Posterior cingulate gyrus (tissue), 11 donors: ENCODE measurements at regions not wholly inside any gene's neighbourhood (a gene's known extent, or its start where the extent isn't known, plus 50 kb on each side); places are given as distances from the start of the nearest gene placed in this dataset.

Experiments used
- DNase-seq, 10 donors: peaks; one replicate each; pipeline versions ENCODE4 v3.0.0 to v3.0.0-alpha.2; 2020 to 2021; ENCODE audit warnings: mixed read lengths in 3 of 10
- intact Hi-C: fragments of 100-400 bp; cut with DNase I; formaldehyde crosslinking; loops from one replicate; pipeline ENCODE4 v1.15.1; 2023

GRCh38 chr10:69715899-69716606, 85.7 kb upstream of the COL13A1 start:
- intact Hi-C loops: loop anchor here (2.0 kb wide), 1 partner anchor 71 kb away; no protein-coding TSS in a partner anchor
- DNase-seq: peak in 1 of 10 donors; percentile 58

- intact Hi-C loops: loop anchor here (2.0 kb wide), 1 partner anchor 72 kb away; no protein-coding TSS in a partner anchor
Measured at GRCh38 chr10:69716711-69717560, 84.8 kb upstream of the COL13A1 start.

GRCh38 chr10:69718951-69719350, 82.8 kb upstream of the COL13A1 start:
- DNase-seq: no peak
- intact Hi-C loops: no loop called here

More at GRCh38 chr10:69716711-69717560, 84.8 kb upstream of the COL13A1 start:
- peak in 7 of 10 donors; percentile 50 to 91 (median 67) for DNase-seq

- intact Hi-C loops: no loop called here
- peak in 1 of 10 donors; percentile 55 for DNase-seq
Measured at GRCh38 chr10:69721690-69722310, 79.9 kb upstream of the COL13A1 start.

- intact Hi-C loops: no loop called here
- no peak for DNase-seq
Measured at GRCh38 chr10:69723653-69724052, 78.1 kb upstream of the COL13A1 start.

GRCh38 chr10:69726850-69727249, 74.9 kb upstream of the COL13A1 start:
- DNase-seq: no peak
- intact Hi-C loops: no loop called here

- intact Hi-C loops: no loop called here
- no peak for DNase-seq
Measured at GRCh38 chr10:69728335-69728870, 73.3 kb upstream of the COL13A1 start.

GRCh38 chr10:69729326-69730048, 72.2 kb upstream of the COL13A1 start:
- intact Hi-C loops: no loop called here
- DNase-seq: no peak

GRCh38 chr10:69730251-69731156, 71.2 kb upstream of the COL13A1 start:
- peak in 1 of 10 donors; percentile 83 for DNase-seq
- intact Hi-C loops: no loop called here

GRCh38 chr10:69731184-69731583, 70.5 kb upstream of the COL13A1 start:
- no peak for DNase-seq
- intact Hi-C loops: no loop called here

GRCh38 chr10:69731698-69732097, 70.0 kb upstream of the COL13A1 start:
- intact Hi-C loops: no loop called here
- DNase-seq: no peak

- intact Hi-C loops: no loop called here
- no peak for DNase-seq
Measured at GRCh38 chr10:69732147-69732825, 69.4 kb upstream of the COL13A1 start.

GRCh38 chr10:69732826-69733150, 68.9 kb upstream of the COL13A1 start:
- no peak for DNase-seq
- intact Hi-C loops: no loop called here

- no peak for DNase-seq
- intact Hi-C loops: no loop called here
Measured at GRCh38 chr10:69733791-69734261, 67.9 kb upstream of the COL13A1 start.

- DNase-seq: no peak
- intact Hi-C loops: no loop called here
Measured at GRCh38 chr10:69734416-69734796, 67.3 kb upstream of the COL13A1 start.

GRCh38 chr10:69734797-69735468, 66.8 kb upstream of the COL13A1 start:
- intact Hi-C loops: no loop called here
- DNase-seq: no peak

- intact Hi-C loops: no loop called here
- DNase-seq: no peak
Measured at GRCh38 chr10:69736886-69737641, 64.6 kb upstream of the COL13A1 start.
